ENCODE measurements at regions not wholly inside any gene's neighbourhood (a gene's known extent, or its start where the extent isn't known, plus 50 kb on each side); places are given as distances from the start of the nearest gene placed in this dataset.

GRCh38 chr13:53182724-53183123, 154.1 kb downstream of the OLFM4 start:
- H3K4me3 ChIP-seq = no peak overlapping the region
- no peaks in the 10 kb centered on the region for H3K4me1 ChIP-seq
- H3K36me3 ChIP-seq = no peaks in the 10 kb centered on the region
- no peak for TF ChIP-seq CTCF (IDR thresholded peaks at IDR 0.05)
- TF ChIP-seq POLR2A (IDR thresholded peaks at IDR 0.05) = no peak
- H3K9me3 ChIP-seq = no peaks in the 10 kb centered on the region
- no peak overlapping the region for H3K27ac ChIP-seq
- intact Hi-C loops (cut with DNase I; ENCODE audit: low total_unique reads) = no loop called here
- no peak for DNase-seq
- H3K27me3 ChIP-seq = no peaks in the 10 kb centered on the region

- H3K4me3 ChIP-seq = no peak overlapping the region
- no peaks in the 10 kb centered on the region for H3K9me3 ChIP-seq
- H3K36me3 ChIP-seq = no peaks in the 10 kb centered on the region
- H3K4me1 ChIP-seq = no peaks in the 10 kb centered on the region
- TF ChIP-seq POLR2A (IDR thresholded peaks at IDR 0.05) = no peak
- no peak for TF ChIP-seq CTCF (IDR thresholded peaks at IDR 0.05)
- no peaks in the 10 kb centered on the region for H3K27me3 ChIP-seq
- H3K27ac ChIP-seq = no peak overlapping the region
- DNase-seq = no peak
- intact Hi-C loops (cut with DNase I; ENCODE audit: low total_unique reads) = no loop called here
These were observed 159.5 kb downstream of the OLFM4 start for GRCh38 chr13:53188120-53188519.

GRCh38 chr13:53189162-53189561, 160.5 kb downstream of the OLFM4 start:
- DNase-seq = no peak
- H3K27me3 ChIP-seq = no peaks in the 10 kb centered on the region
- H3K27ac ChIP-seq = no peak overlapping the region
- no peaks in the 10 kb centered on the region for H3K9me3 ChIP-seq
- intact Hi-C loops (cut with DNase I; ENCODE audit: low total_unique reads) = no loop called here
- no peaks in the 10 kb centered on the region for H3K4me1 ChIP-seq
- H3K36me3 ChIP-seq = no peaks in the 10 kb centered on the region
- TF ChIP-seq POLR2A (IDR thresholded peaks at IDR 0.05) (no peak), CTCF (IDR thresholded peaks at IDR 0.05) (no peak)
- no peak overlapping the region for H3K4me3 ChIP-seq

- H3K9me3 ChIP-seq = no peaks in the 10 kb centered on the region
- no peaks in the 10 kb centered on the region for H3K36me3 ChIP-seq
- no peak for DNase-seq
- no peaks in the 10 kb centered on the region for H3K4me1 ChIP-seq
- no peaks in the 10 kb centered on the region for H3K27me3 ChIP-seq
- no peak overlapping the region for H3K4me3 ChIP-seq
- no peak for TF ChIP-seq POLR2A (IDR thresholded peaks at IDR 0.05)
- TF ChIP-seq CTCF (IDR thresholded peaks at IDR 0.05) = no peak
- H3K27ac ChIP-seq = no peak overlapping the region
- intact Hi-C loops (cut with DNase I; ENCODE audit: low total_unique reads) = no loop called here
These were observed 162.5 kb downstream of the OLFM4 start for GRCh38 chr13:53191091-53191490.

- Histone ChIP-seq H3K4me1 (no peaks in the 10 kb centered on the region), H3K36me3 (no peaks in the 10 kb centered on the region), H3K27me3 (peaks cover 0 to 6% of the 10 kb centered on the region in 2 donors), H3K9me3 (no peaks in the 10 kb centered on the region), H3K4me3 (no peak overlapping the region), H3K27ac (no peak overlapping the region)
- DNase-seq = no peak
- intact Hi-C loops (cut with DNase I; ENCODE audit: low total_unique reads) = no loop called here
- no peak for TF ChIP-seq CTCF (IDR thresholded peaks at IDR 0.05)
- no peak for TF ChIP-seq POLR2A (IDR thresholded peaks at IDR 0.05)
These were observed 168.8 kb downstream of the OLFM4 start for GRCh38 chr13:53197424-53197823.

Measured in uterus (tissue), 3 donors.